HEK293 (cell line): ENCODE measurements at regions not wholly inside any gene's neighbourhood (a gene's known extent, or its start where the extent isn't known, plus 50 kb on each side); places are given as distances from the start of the nearest gene placed in this dataset.

Experiments
- BCL11A ChIP-seq: fragments of 450-650 bp; formaldehyde crosslinking; IDR thresholded peaks from 2 replicates; pipeline ENCODE4 v1.5.1; 2016; ENCODE audit warnings: low read depth, missing biosample characterization, missing genetic modification characterization
- CTCF ChIP-seq: fragments of 450-650 bp; formaldehyde crosslinking; IDR thresholded peaks from 2 replicates; pipeline ENCODE4 v1.5.1; 2016; ENCODE audit warnings: missing biosample characterization, missing genetic modification characterization
- IKZF3 ChIP-seq: fragments of 450-650 bp; IDR thresholded peaks from 2 replicates; pipeline ENCODE4 v1.5.0; 2018; ENCODE audit warnings: missing biosample characterization, mild to moderate bottlenecking, missing genetic modification characterization, moderate library complexity
- KLF7 ChIP-seq: fragments of 450-650 bp; formaldehyde crosslinking; IDR thresholded peaks from 2 replicates; pipeline ENCODE4 v1.5.1; 2016; ENCODE audit warnings: missing biosample characterization, missing genetic modification characterization, borderline replicate concordance
- YY1 ChIP-seq: fragments of 450-650 bp; formaldehyde crosslinking; IDR thresholded peaks from 2 replicates; pipeline ENCODE4 v1.5.1; 2018; ENCODE audit warnings: missing biosample characterization, missing genetic modification characterization
- ZBTB10 ChIP-seq: fragments of 450-650 bp; formaldehyde crosslinking; IDR thresholded peaks from 2 replicates; pipeline ENCODE4 v1.5.1; 2016; ENCODE audit warnings: missing biosample characterization, missing genetic modification characterization
- ZBTB21 ChIP-seq: fragments of 450-650 bp; formaldehyde crosslinking; IDR thresholded peaks from 2 replicates; pipeline ENCODE4 v1.5.1; 2017; ENCODE audit warnings: missing biosample characterization, missing genetic modification characterization
- ZFP41 ChIP-seq: fragments of 450-650 bp; formaldehyde crosslinking; IDR thresholded peaks from 2 replicates; pipeline ENCODE4 v1.5.1; 2016; ENCODE audit warnings: missing biosample characterization, missing genetic modification characterization, borderline replicate concordance
- ZNF155 ChIP-seq: fragments of 450-650 bp; formaldehyde crosslinking; IDR thresholded peaks from 2 replicates; pipeline ENCODE4 v1.5.1; 2016; ENCODE audit warnings: missing biosample characterization, missing genetic modification characterization
- ZNF398 ChIP-seq: fragments of 450-650 bp; formaldehyde crosslinking; IDR thresholded peaks from 2 replicates; pipeline ENCODE4 v1.5.1; 2017; ENCODE audit warnings: missing biosample characterization, missing genetic modification characterization
- ZNF623 ChIP-seq: fragments of 450-650 bp; formaldehyde crosslinking; IDR thresholded peaks from 2 replicates; pipeline ENCODE4 v1.5.1; 2016; ENCODE audit warnings: missing biosample characterization, missing genetic modification characterization
- TF ChIP-seq, protein P1 (sequence below): fragments of 450-650 bp; formaldehyde crosslinking; IDR thresholded peaks from 2 replicates; pipeline ENCODE4 v1.5.1; 2017; ENCODE audit warnings: missing biosample characterization, missing genetic modification characterization
- TF ChIP-seq, protein P2 (sequence below): fragments of 450-650 bp; formaldehyde crosslinking; conservative IDR thresholded peaks from 2 replicates; pipeline ENCODE4 v1.5.1; 2016; ENCODE audit warnings: low read depth, missing biosample characterization, missing genetic modification characterization

DNA sequence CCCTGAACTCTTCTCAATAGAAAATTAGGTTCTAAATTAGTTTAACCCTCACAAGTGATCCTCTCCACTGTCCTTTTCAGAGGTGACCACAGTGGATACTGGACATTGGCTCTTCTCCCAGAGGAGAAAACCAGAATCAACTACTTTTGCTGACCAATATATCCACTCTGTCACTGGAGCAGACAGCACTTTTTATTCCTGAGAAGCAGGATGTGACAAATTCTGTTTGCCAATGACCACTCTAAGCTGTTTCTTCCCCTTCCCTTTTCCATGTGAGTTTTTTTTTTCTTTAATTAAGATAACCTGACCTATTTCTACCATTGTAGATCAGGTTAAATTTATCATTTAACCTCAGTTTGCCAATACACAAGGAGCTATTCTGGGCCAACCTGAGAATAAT lies 79.7 kb upstream of the ZNF280D start:
- no peak for TF ChIP-seq BCL11A (tag by site-specific recombination)
- TF ChIP-seq ZBTB10 (tag by site-specific recombination): no peak
- no peak for TF ChIP-seq ZNF623 (tag by site-specific recombination)
- TF ChIP-seq YY1: no peak
- TF ChIP-seq, protein P1, sequence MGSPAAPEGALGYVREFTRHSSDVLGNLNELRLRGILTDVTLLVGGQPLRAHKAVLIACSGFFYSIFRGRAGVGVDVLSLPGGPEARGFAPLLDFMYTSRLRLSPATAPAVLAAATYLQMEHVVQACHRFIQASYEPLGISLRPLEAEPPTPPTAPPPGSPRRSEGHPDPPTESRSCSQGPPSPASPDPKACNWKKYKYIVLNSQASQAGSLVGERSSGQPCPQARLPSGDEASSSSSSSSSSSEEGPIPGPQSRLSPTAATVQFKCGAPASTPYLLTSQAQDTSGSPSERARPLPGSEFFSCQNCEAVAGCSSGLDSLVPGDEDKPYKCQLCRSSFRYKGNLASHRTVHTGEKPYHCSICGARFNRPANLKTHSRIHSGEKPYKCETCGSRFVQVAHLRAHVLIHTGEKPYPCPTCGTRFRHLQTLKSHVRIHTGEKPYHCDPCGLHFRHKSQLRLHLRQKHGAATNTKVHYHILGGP (tag by site-specific recombination): no peak
- TF ChIP-seq CTCF (tag by site-specific recombination): no peak
- no peak for TF ChIP-seq ZFP41 (tag by site-specific recombination)
- TF ChIP-seq, protein P2, sequence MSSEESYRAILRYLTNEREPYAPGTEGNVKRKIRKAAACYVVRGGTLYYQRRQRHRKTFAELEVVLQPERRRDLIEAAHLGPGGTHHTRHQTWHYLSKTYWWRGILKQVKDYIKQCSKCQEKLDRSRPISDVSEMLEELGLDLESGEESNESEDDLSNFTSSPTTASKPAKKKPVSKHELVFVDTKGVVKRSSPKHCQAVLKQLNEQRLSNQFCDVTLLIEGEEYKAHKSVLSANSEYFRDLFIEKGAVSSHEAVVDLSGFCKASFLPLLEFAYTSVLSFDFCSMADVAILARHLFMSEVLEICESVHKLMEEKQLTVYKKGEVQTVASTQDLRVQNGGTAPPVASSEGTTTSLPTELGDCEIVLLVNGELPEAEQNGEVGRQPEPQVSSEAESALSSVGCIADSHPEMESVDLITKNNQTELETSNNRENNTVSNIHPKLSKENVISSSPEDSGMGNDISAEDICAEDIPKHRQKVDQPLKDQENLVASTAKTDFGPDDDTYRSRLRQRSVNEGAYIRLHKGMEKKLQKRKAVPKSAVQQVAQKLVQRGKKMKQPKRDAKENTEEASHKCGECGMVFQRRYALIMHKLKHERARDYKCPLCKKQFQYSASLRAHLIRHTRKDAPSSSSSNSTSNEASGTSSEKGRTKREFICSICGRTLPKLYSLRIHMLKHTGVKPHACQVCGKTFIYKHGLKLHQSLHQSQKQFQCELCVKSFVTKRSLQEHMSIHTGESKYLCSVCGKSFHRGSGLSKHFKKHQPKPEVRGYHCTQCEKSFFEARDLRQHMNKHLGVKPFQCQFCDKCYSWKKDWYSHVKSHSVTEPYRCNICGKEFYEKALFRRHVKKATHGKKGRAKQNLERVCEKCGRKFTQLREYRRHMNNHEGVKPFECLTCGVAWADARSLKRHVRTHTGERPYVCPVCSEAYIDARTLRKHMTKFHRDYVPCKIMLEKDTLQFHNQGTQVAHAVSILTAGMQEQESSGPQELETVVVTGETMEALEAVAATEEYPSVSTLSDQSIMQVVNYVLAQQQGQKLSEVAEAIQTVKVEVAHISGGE (tag by site-specific recombination): no peak
- no peak for TF ChIP-seq ZNF155 (tag by site-specific recombination)
- no peak for TF ChIP-seq ZNF398 (tag by site-specific recombination)
- TF ChIP-seq KLF7 (tag by site-specific recombination): no peak
- TF ChIP-seq IKZF3: no peak
- no peak for TF ChIP-seq ZBTB21 (tag by site-specific recombination)
